ENCODE measurements at regions not wholly inside any gene's neighbourhood (a gene's known extent, or its start where the extent isn't known, plus 50 kb on each side); places are given as distances from the start of the nearest gene placed in this dataset.

GRCh38 chr6:85066266-85066665 is 301.9 kb upstream of the TBX18 start:
- no peak overlapping the region for H3K4me3 ChIP-seq (ENCODE audit: low read depth, low read length)
- no peak for TF ChIP-seq CTCF (IDR thresholded peaks at IDR 0.05; ENCODE audit: borderline replicate concordance, insufficient read depth, low read depth, low read length)

- TF ChIP-seq CTCF (IDR thresholded peaks at IDR 0.05; ENCODE audit: borderline replicate concordance, insufficient read depth, low read depth, low read length): no peak
- no peak overlapping the region for H3K4me3 ChIP-seq (ENCODE audit: low read depth, low read length)
Observed at GRCh38 chr6:85065831-85066230, 301.4 kb upstream of the TBX18 start.

- H3K4me3 ChIP-seq (ENCODE audit: low read depth, low read length): no peak overlapping the region
- TF ChIP-seq CTCF (IDR thresholded peaks at IDR 0.05; ENCODE audit: borderline replicate concordance, insufficient read depth, low read depth, low read length): no peak
Observed at GRCh38 chr6:85063611-85064010, 299.2 kb upstream of the TBX18 start.

GRCh38 chr6:85062884-85063283 is 298.5 kb upstream of the TBX18 start:
- no peak overlapping the region for H3K4me3 ChIP-seq (ENCODE audit: low read depth, low read length)
- TF ChIP-seq CTCF (IDR thresholded peaks at IDR 0.05; ENCODE audit: borderline replicate concordance, insufficient read depth, low read depth, low read length): no peak

GRCh38 chr6:85058806-85059205 is 294.4 kb upstream of the TBX18 start:
- H3K4me3 ChIP-seq (ENCODE audit: low read depth, low read length): no peak overlapping the region
- TF ChIP-seq CTCF (IDR thresholded peaks at IDR 0.05; ENCODE audit: borderline replicate concordance, insufficient read depth, low read depth, low read length): no peak

GRCh38 chr6:85050149-85050548 is 285.8 kb upstream of the TBX18 start:
- TF ChIP-seq CTCF (IDR thresholded peaks at IDR 0.05; ENCODE audit: borderline replicate concordance, insufficient read depth, low read depth, low read length): no peak
- H3K4me3 ChIP-seq (ENCODE audit: low read depth, low read length): no peak overlapping the region

- no peak for TF ChIP-seq CTCF (IDR thresholded peaks at IDR 0.05; ENCODE audit: borderline replicate concordance, insufficient read depth, low read depth, low read length)
- H3K4me3 ChIP-seq (ENCODE audit: low read depth, low read length): no peak overlapping the region
Observed at GRCh38 chr6:85049282-85049681, 284.9 kb upstream of the TBX18 start.
